ENCODE measurements at regions not wholly inside any gene's neighbourhood (a gene's known extent, or its start where the extent isn't known, plus 50 kb on each side); places are given as distances from the start of the nearest gene placed in this dataset.

DNA sequence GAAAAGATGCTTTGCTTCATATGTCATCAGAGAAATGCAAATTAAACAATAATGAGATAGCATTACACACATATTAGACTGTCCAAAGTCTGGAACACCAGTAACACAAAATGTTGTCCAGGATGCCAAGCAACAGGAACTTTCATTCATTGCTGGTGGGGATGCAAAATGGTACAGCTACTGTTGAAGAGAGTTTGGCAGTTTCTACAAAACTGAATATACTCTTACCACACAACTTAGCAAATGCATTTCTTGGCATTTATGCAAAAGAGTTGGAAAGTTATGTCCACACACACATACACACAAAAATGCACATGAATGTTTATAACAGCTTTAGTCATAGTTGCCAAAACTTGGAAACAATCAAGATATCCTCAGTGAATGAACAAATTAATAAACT lies 195.2 kb upstream of the MME start:
- no peak for TF ChIP-seq CTCF (IDR thresholded peaks at IDR 0.05)
- TF ChIP-seq POLR2A (IDR thresholded peaks at IDR 0.05) = no peak

All from testis (tissue), 2 donors.